PC-9 (cell line): ENCODE measurements at regions not wholly inside any gene's neighbourhood (a gene's known extent, or its start where the extent isn't known, plus 50 kb on each side); places are given as distances from the start of the nearest gene placed in this dataset.

ENCODE experiments used
- EZH2 ChIP-seq: fragments of 200-600 bp; sonication (generic); IDR thresholded peaks from 2 replicates; pipeline ENCODE4 v1.8.0; 2017; ENCODE audit warnings: antibody characterized with exemption, low read depth
- TF ChIP-seq, protein P1 (sequence below): fragments of 200-600 bp; sonication (generic); conservative IDR thresholded peaks from 2 replicates; pipeline ENCODE4 v1.6.1; 2017; ENCODE audit warnings: mixed run types, antibody characterized with exemption, mild to moderate bottlenecking, moderate library complexity

DNA sequence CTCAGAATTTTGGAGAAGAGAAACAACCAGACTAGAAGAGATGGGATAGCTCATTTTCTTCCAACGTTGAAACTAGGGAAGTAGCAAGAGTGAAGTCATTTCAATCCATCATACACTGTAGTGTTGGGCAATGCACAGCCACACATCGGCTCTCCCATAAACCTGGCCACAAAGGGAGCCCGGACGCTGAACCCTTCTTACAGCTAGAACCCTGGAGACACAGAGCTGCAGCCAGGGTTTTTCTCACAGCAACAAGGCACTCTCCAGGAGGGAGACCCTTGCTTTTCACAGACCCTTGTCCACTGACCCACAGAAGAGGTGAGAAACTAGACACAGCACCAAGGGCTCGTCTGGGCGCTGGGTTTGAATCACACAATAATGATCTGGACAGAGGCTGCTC, 101.4 kb upstream of the FSTL4 start:
- TF ChIP-seq, protein P1, sequence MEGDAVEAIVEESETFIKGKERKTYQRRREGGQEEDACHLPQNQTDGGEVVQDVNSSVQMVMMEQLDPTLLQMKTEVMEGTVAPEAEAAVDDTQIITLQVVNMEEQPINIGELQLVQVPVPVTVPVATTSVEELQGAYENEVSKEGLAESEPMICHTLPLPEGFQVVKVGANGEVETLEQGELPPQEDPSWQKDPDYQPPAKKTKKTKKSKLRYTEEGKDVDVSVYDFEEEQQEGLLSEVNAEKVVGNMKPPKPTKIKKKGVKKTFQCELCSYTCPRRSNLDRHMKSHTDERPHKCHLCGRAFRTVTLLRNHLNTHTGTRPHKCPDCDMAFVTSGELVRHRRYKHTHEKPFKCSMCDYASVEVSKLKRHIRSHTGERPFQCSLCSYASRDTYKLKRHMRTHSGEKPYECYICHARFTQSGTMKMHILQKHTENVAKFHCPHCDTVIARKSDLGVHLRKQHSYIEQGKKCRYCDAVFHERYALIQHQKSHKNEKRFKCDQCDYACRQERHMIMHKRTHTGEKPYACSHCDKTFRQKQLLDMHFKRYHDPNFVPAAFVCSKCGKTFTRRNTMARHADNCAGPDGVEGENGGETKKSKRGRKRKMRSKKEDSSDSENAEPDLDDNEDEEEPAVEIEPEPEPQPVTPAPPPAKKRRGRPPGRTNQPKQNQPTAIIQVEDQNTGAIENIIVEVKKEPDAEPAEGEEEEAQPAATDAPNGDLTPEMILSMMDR, result no peak
- no peak for TF ChIP-seq EZH2
